H9 (cell line): ENCODE measurements at regions not wholly inside any gene's neighbourhood (a gene's known extent, or its start where the extent isn't known, plus 50 kb on each side); places are given as distances from the start of the nearest gene placed in this dataset.

Source experiments
- DNase-seq: peaks from one replicate; pipeline ENCODE4 v3.0.0-alpha.2; 2017
- H2AFZ ChIP-seq: one replicate; pipeline ENCODE4 v1.6.1; 2013; ENCODE audit warnings: mild to moderate bottlenecking, low read length, control low read depth, moderate library complexity
- H2AK5ac ChIP-seq: 2 replicates; pipeline ENCODE4 v1.6.1; 2013; ENCODE audit warnings: low read length, control low read depth, mixed read lengths; ENCODE audit not compliant: insufficient read length
- H2BK120ac ChIP-seq: one replicate; pipeline ENCODE4 v1.6.1; 2013; ENCODE audit warnings: low read depth, mild to moderate bottlenecking, low read length, control low read depth, inconsistent platforms; ENCODE audit not compliant: poor library complexity, severe bottlenecking
- H2BK12ac ChIP-seq: 2 replicates; pipeline ENCODE4 v1.6.1; 2013; ENCODE audit warnings: low read length, control low read depth, mixed read lengths, low read depth; ENCODE audit not compliant: insufficient read length
- H2BK15ac ChIP-seq: 2 replicates; pipeline ENCODE4 v1.6.1; 2013; ENCODE audit warnings: low read depth, low read length, control low read depth
- H2BK20ac ChIP-seq: one replicate; pipeline ENCODE4 v1.6.1; 2013; ENCODE audit warnings: low read depth, mild to moderate bottlenecking, low read length, control low read depth, inconsistent platforms; ENCODE audit not compliant: poor library complexity, severe bottlenecking
- H2BK5ac ChIP-seq: 2 replicates; pipeline ENCODE4 v1.6.1; 2013; ENCODE audit warnings: low read length, control low read depth, mixed read lengths; ENCODE audit not compliant: insufficient read length
- H3K14ac ChIP-seq: 2 replicates; pipeline ENCODE4 v1.6.1; 2013; ENCODE audit warnings: low read length, control low read depth; ENCODE audit not compliant: insufficient read depth
- H3K18ac ChIP-seq: 2 replicates; pipeline ENCODE4 v1.6.1; 2013; ENCODE audit warnings: low read depth, mild to moderate bottlenecking, mixed read lengths, low read length, control low read depth; ENCODE audit not compliant: insufficient read length
- H3K23ac ChIP-seq: 2 replicates; pipeline ENCODE4 v1.6.1; 2013; ENCODE audit warnings: low read length, control low read depth, mixed read lengths, low read depth; ENCODE audit not compliant: insufficient read length
- H3K23me2 ChIP-seq: 2 replicates; pipeline ENCODE4 v1.6.1; 2013; ENCODE audit warnings: low read depth, mild to moderate bottlenecking, mixed read lengths, low read length, control low read depth; ENCODE audit not compliant: insufficient read length, poor library complexity, severe bottlenecking
- H3K27ac ChIP-seq: 2 replicates; pipeline ENCODE4 v1.5.1; 2013; ENCODE audit warnings: low read length, control low read depth, mixed read lengths, low read depth; ENCODE audit not compliant: insufficient read length
- H3K27me3 ChIP-seq: 2 replicates; pipeline ENCODE4 v1.6.1; 2013; ENCODE audit warnings: low read length, control low read depth, inconsistent platforms; ENCODE audit not compliant: insufficient read depth
- H3K4ac ChIP-seq: 2 replicates; pipeline ENCODE4 v1.6.1; 2013; ENCODE audit warnings: low read depth, mild to moderate bottlenecking, control low read depth, inconsistent platforms, low read length, moderate library complexity
- H3K4me1 ChIP-seq: 2 replicates; pipeline ENCODE4 v1.6.1; 2013; ENCODE audit warnings: low read length, control low read depth, inconsistent platforms; ENCODE audit not compliant: insufficient read depth
- H3K4me2 ChIP-seq: 2 replicates; pipeline ENCODE4 v1.6.1; 2013; ENCODE audit warnings: low read length, control low read depth, mixed read lengths; ENCODE audit not compliant: insufficient read length, insufficient read depth
- H3K56ac ChIP-seq: 2 replicates; pipeline ENCODE4 v1.6.1; 2013; ENCODE audit warnings: low read depth, mild to moderate bottlenecking, mixed read lengths, low read length, control low read depth; ENCODE audit not compliant: insufficient read length
- H3K79me1 ChIP-seq: 2 replicates; pipeline ENCODE4 v1.6.1; 2013; ENCODE audit warnings: low read depth, mild to moderate bottlenecking, moderate library complexity, low read length, control low read depth, inconsistent platforms; ENCODE audit not compliant: insufficient read depth, poor library complexity, severe bottlenecking
- H3K79me2 ChIP-seq: 2 replicates; pipeline ENCODE4 v1.6.1; 2013; ENCODE audit warnings: low read length, control low read depth, inconsistent platforms; ENCODE audit not compliant: insufficient read depth
- H3K9ac ChIP-seq: 2 replicates; pipeline ENCODE4 v1.6.1; 2013; ENCODE audit warnings: low read length, control low read depth, mixed read lengths; ENCODE audit not compliant: insufficient read length; ENCODE audit errors: extremely low read depth
- H3K9me3 ChIP-seq: one replicate; pipeline ENCODE4 v1.6.1; 2013; ENCODE audit warnings: low read depth, low read length, inconsistent platforms; ENCODE audit not compliant: control insufficient read depth
- H3T11ph ChIP-seq: one replicate; pipeline ENCODE4 v1.6.1; 2013; ENCODE audit warnings: mild to moderate bottlenecking, low read length, control low read depth, inconsistent platforms
- H4K20me1 ChIP-seq: one replicate; pipeline ENCODE4 v1.6.1; 2013; ENCODE audit not compliant: control insufficient read depth, insufficient read length, insufficient read depth
- H4K5ac ChIP-seq: 2 replicates; pipeline ENCODE4 v1.6.1; 2013; ENCODE audit warnings: low read depth, mild to moderate bottlenecking, mixed read lengths, low read length, control low read depth; ENCODE audit not compliant: insufficient read length
- H4K8ac ChIP-seq: replicated peaks from 2 replicates; pipeline ENCODE4 v1.6.1; 2013; ENCODE audit warnings: low read length, control low read depth, mixed read lengths, low read depth; ENCODE audit not compliant: insufficient read length
- H4K91ac ChIP-seq: 2 replicates; pipeline ENCODE4 v1.6.1; 2013; ENCODE audit warnings: low read depth, mild to moderate bottlenecking, moderate library complexity, mixed read lengths, low read length, control low read depth; ENCODE audit not compliant: insufficient read length
- H3K27ac Mint-ChIP-seq, 3 experiments: 2 replicates in 2 of 3; 3 replicates in 1 of 3; pipeline ENCODE4 v1.8.0; 2020 to 2021; ENCODE audit warnings: mixed read lengths in 3 of 3, mild to moderate bottlenecking in 1 of 3, moderate library complexity in 1 of 3
- H3K27me3 Mint-ChIP-seq: 2 replicates; pipeline ENCODE4 v1.8.0; 2021; ENCODE audit warnings: low read depth, mild to moderate bottlenecking, moderate library complexity, mixed read lengths
- H3K36me3 Mint-ChIP-seq, 3 experiments: 2 replicates in 2 of 3; 3 replicates in 1 of 3; pipeline ENCODE4 v1.8.0; 2020 to 2021; ENCODE audit warnings: low read depth in 3 of 3, mixed read lengths in 3 of 3; ENCODE audit not compliant: insufficient read depth in 1 of 3
- H3K4me1 Mint-ChIP-seq, 2 experiments: 2 replicates each; pipeline ENCODE4 v1.8.0; 2020; ENCODE audit warnings: mixed read lengths in 2 of 2
- H3K4me3 Mint-ChIP-seq, 2 experiments: 2 replicates in 1 of 2; 3 replicates in 1 of 2; pipeline ENCODE4 v1.8.0; 2020 to 2021; ENCODE audit warnings: mild to moderate bottlenecking in 2 of 2, mixed read lengths in 2 of 2, moderate library complexity in 1 of 2
- H3K9me3 Mint-ChIP-seq, 2 experiments: 2 replicates in 1 of 2; 3 replicates in 1 of 2; pipeline ENCODE4 v1.8.0; 2020; ENCODE audit warnings: mild to moderate bottlenecking in 2 of 2, mixed read lengths in 2 of 2, moderate library complexity in 1 of 2
- CTCF ChIP-seq: fragments of 200-600 bp; sonication (generic); conservative IDR thresholded peaks from 3 replicates; pipeline ENCODE4 v1.8.0; 2021; ENCODE audit warnings: antibody characterized with exemption, mild to moderate bottlenecking

DNA sequence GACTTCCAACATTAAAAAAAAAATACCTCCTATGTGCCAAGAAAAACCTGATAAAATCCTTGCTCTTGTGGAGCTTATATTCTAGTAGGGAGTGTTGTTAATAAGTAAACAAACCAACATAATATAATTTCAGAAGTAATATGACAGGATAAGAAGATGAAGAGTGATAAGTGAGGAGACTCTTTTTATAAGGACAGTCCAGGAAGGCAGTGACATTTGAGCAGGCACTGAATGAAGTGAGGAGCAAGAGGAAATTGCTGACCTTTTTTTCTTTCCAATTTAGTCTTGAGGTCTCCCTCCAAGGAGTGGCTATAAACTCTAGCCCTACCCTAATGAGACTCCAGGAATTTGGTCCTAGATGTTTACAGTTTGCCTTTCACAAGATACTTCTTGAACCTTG, 715.7 kb downstream of the SLITRK1 start:
- Histone ChIP-seq H2AFZ (no peak overlapping the region), H2BK12ac (no peak overlapping the region), H2BK20ac (no peak overlapping the region), H3K23ac (no peak overlapping the region), H3K9ac (no peak overlapping the region), H3K9me3 (no peaks in the 10 kb centered on the region), H2AK5ac (no peak overlapping the region), H2BK15ac (no peak overlapping the region), H3K79me1 (no peaks in the 10 kb centered on the region), H4K20me1 (no peaks in the 10 kb centered on the region), H3K27me3 (no peaks in the 10 kb centered on the region), H3K18ac (no peak overlapping the region), H3T11ph (no peak overlapping the region), H3K4ac (no peak overlapping the region), H2BK5ac (no peak overlapping the region), H4K8ac (no peak overlapping the region), H2BK120ac (no peak overlapping the region), H4K91ac (no peak overlapping the region), H4K5ac (no peak overlapping the region), H3K27ac (no peak overlapping the region), H3K4me1 (no peaks in the 10 kb centered on the region), H3K79me2 (no peaks in the 10 kb centered on the region), H3K14ac (no peak overlapping the region), H3K4me2 (no peak overlapping the region), H3K56ac (no peak overlapping the region), H3K23me2 (no peaks in the 10 kb centered on the region)
- no peak overlapping the region for H3K4me3 Mint-ChIP-seq
- H3K4me1 Mint-ChIP-seq = no peaks in the 10 kb centered on the region
- H3K9me3 Mint-ChIP-seq = peaks cover 8 to 9% of the 10 kb centered on the region in 2 experiments
- H3K27ac Mint-ChIP-seq = no peak overlapping the region
- no peak for DNase-seq
- no peak for TF ChIP-seq CTCF
- no peaks in the 10 kb centered on the region; the same call in 1 of the 2 replicates for H3K27me3 Mint-ChIP-seq
- H3K36me3 Mint-ChIP-seq = peaks cover 0 to 7% (median 5%) of the 10 kb centered on the region in 3 experiments; a peak in 4 of 7 replicates
